NCI-H345 treated with DMSO at 0.1 percent for 48 hours (cell line): ENCODE measurements at regions not wholly inside any gene's neighbourhood (a gene's known extent, or its start where the extent isn't known, plus 50 kb on each side); places are given as distances from the start of the nearest gene placed in this dataset.
"Not testable (repeated sequence)": the region's sequence is repeated elsewhere in the genome, so short reads cannot be mapped to it uniquely, and the experiment has no call there.

ENCODE experiments used
- DNase-seq: peaks from one replicate; lab custom pipeline; 2025; ENCODE audit not compliant: unreplicated experiment; lab: John Stamatoyannopoulos, UW

DNA sequence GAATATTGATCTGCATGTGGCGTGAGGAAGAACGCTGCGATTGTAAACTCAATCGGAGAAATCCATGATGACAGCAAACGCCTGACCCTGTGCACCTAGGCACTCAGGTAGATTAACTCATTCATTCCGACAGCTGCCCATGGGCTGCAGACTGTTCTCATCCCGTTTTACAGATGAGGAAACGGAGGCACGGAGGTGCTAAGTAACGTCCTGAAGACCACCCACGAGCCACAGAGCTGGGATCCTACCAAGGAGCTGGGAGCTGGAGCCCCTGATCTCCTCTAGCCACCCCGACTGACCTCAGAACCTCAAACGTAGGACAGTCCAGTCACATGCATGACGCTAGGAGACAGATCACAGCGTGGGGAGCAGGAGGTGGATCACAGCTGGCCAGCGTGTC lies 1092.7 kb downstream of the BRD1 start:
- no peak for DNase-seq

DNA sequence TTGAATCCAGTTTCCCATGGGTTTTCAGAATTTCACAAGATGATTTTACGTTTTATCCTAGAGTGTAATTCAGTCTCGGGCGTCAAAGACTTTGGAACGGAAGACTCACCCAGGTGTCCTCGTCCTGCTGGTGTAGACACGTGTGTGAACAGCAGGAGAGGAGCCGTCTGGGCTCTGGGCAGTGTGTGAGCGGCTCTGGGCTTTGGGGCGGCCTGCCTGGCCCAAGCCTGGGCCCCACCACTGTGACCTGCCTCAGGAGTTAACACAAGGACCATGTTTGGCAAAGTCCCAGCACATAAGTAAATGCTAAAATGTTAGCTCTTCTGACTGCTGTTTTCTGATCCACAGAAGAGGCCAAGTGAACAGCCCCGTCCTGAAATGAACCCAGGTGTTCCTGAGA lies 1093.3 kb downstream of the BRD1 start:
- DNase-seq: no peak

DNA sequence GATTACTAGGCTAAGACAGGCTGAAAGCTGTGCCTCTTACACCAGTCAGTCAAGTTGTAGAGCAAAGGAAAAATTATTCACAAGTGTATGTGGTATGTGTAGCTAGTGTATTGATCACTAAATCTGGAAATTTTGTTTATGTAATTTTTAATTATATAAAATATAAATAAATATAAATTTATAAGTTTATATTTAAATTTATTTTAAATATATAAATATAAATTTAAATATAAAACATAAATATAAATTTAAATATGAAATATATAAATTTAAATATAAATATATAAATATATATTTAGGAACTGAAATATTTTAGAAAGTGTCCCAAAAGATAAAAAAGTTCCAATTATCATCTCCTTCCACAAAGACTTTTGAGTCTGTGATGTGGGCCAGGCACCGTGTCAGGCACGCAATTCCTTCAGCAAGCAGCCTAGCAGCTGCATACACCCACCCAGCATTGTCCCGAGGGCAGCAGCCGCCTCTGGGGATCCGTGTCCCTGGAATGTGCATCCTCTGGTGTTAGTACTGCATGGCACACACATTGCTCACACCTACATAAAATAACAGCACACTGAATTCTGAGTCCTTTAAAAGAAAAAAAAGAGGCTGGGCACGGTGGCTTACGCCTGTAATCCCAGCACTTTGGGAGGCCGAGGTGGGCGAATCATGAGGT lies 1098.0 kb downstream of the BRD1 start:
- no peak for DNase-seq

DNA sequence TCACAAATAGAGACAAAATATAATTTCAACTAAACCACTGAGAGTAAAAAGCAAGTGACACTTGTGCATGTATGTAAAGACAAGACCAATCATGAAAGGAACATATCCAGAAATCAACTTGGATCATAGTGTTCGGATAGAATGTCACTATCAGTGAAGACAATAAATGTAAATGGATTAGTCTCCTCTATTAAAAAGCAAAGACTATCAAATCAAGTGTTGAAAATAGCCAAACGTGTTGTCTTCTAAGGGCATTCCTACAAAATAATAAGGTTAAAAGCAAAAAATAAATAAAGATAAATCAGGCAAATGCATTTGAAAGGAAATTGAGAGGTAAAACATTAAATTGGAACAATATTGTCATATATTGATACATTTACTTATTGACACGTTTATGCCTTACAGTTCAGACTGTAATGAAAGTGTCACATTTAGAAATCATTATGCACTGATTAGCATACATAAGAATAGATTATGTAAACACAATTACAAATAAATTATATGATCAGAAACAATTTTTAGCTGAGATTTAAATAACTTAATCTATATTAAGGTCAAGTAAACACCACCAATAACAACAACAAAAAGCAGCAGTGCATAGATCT lies 1100.1 kb downstream of the BRD1 start:
- DNase-seq: no peak

DNA sequence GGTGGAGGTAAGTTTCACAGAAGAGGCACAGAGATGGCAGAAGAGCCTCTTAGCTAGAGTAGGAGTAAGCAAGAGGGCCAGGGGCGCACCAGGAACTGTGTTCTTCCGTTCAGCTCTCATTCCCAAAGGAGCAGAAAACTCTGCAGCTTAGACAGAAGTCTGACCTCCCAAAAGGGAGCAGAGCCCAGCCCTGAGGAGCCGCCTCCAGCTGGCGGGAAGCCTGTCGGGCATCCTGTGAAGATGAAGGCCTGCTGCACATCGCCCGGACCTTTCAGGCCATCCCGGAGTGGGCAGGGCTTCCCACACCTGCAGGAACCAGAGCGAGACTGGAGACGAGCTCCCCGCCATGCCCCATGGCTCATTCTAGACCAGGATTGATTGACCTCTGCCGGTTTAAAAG lies 1102.8 kb downstream of the BRD1 start:
- DNase-seq: no peak

DNA sequence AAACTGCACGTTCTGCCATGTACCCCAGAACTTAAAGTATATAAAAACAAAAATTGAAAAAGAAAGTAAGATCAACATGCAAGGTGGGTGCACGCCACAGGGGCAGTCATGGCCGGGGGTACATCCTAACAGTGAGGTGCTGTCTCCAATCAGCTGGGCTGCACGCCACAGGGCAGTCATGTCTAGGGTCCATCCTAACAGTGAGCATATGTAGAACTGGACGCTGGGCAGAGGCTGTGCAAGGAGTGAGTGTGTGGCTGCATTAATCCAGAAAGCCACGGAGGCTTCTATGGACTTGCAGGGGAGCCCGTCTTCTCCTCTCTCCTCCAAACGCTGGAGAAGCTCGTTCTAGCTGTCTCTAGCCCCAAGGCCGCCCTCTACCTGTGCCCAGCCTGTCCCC lies 1105.0 kb downstream of the BRD1 start:
- no peak for DNase-seq

DNA sequence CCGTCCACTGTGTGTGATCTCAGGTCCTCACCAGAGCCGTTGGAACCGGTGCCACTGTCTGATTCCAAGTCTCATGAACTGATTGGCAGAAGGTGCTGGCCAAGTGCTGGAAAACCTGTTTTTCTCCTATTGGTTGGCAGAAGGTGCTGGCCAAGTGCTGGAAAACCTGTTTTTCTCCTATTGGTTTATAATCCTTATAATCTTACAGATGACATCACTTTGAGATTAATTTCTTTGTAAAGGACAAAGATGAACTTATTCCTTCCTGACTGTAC lies 1106.3 kb downstream of the BRD1 start:
- DNase-seq: no peak

DNA sequence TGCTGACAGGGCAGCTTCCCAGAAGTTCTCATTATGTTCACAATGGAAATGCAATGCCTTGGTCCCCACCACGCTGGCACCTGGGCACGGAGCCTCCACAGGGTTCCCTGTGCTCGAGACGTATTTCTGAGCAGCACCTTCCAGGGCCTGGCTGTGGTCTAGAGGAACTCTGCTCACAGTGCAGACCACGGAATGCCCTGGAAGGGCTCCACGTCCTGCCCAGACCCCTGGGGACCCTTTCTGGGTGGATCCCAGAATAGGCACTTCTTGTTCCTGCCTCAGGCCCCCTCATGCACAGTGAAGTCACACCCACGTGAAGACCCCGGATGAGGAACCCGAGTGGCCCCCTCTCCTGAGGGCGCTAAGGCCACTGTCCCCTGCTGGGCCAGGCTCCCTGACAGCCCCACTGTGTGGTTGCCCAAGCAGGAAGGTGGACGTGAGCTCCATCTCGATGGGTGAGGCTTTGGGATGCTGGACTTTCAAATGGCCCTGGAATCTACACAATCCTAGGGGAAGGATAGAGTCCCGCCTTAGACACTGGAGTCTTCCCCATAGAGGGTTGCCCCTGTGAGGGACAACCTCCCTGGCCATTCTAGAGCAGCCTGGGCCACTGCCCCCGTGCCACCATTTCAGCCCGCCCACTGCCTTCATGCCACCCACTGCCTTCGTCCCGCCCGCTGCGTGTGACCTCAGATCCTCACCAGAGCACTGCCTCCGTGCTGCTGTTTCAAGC lies 1106.8 kb downstream of the BRD1 start:
- no peak for DNase-seq

DNA sequence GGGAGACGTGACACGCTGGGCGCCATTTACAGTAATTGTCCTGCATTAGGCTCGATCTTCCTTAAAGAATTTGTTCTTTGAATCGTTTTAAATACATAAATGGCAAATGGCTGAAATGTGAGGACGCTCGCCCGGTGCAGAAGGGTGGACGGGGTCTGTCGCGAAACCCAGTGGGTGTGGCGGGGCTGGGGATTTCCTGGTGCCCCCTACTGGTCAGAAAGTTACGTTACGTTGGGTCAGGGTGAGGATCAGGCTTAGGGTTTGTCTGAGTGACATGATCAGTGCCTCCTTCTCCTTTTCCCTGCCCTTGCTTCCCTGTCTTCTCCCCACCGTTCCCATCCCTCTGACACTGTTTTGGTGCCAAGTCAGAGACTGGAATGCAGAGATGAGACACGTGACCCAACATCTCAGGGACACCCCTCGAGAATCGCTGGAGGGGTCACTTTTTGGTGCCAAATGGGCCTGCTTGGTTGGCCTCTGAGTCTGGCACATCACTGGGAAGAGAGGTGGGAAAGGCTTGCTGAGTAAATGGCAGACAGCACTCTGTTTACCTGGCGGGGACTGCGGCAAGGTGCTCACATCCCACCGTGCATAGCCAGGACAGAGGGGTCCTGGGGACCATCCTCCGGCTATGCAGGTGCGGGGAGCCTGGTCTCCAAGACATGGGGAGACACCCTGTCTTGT lies 1107.6 kb downstream of the BRD1 start:
- no peak for DNase-seq

DNA sequence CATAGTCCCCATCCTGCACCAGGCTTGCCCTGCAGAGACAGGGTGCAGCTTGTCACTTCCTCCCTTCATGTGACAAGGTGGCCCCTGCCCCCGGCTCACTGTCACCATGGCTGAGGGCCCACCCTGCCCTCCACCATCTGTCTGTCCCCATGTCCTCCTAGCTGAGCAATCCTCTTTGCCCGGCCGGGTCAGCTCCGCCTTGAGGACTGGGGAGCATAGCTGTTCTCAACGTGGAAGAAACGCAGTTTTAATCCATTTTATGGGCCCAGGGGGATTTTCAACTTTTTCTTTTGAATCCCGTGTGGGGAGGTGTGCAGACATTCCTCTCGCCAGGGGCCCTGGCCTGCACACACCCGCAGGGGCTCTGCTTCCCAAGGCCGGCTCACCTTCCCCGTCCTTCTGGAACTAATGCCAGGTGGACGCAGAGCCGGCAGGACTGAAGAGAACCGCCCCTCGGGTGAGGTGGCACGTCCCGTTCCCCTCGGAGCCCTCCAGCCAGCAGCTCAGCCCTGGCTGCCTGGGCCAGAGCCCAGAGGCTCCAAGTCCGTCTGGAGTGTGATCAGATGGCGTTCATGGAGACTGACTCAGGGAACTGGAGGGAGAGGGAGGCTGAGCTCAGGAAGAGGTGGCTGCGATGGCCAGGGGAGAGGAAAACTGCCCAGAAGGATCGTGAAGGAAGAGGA lies 1108.7 kb downstream of the BRD1 start:
- no peak for DNase-seq

DNA sequence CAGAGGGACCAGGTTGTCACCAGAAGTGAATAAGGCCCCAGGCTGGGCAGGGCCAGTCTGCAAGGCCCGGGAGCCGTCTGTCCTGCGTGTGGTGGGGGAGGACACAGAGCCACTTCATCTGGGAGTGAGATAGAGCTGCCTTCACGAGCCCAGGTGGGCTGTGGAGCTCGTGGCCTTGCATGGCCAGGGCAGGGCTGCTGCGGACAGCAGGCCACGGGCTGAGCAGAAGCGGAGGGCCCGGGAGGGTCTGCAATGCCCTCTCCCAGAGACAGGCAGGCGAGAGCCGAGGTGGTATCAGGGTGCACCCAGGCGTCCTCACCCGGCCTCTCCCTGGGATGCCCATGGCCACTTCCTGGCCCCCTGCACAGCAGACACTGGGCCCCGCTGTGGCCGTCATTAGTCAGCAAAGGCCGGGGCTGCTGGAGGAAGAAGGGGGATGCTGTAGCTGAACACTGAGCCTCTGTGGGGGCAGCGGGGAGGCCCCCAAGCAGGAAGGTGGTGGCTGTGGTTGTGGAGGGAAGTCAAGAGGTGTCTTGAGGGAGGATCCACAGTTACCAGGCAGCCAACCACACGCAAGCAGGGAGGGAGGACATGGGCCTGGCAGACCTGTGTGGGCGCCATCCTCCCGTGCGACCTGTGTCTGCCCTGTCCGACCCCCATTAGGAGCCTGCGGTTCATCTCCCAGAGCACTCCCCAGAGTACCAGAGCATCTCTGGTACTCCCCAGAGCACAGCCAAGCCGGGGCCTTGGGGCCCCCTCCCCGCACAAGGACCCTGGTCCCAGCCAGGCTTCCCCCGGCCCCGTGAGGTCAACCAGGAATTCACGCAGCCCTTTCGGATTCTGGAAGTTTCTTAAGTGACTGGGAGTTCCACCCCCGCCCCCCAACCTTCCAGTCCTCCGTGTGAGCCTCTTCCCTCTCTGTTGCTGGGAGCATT lies 1109.5 kb downstream of the BRD1 start:
- DNase-seq: no peak

DNA sequence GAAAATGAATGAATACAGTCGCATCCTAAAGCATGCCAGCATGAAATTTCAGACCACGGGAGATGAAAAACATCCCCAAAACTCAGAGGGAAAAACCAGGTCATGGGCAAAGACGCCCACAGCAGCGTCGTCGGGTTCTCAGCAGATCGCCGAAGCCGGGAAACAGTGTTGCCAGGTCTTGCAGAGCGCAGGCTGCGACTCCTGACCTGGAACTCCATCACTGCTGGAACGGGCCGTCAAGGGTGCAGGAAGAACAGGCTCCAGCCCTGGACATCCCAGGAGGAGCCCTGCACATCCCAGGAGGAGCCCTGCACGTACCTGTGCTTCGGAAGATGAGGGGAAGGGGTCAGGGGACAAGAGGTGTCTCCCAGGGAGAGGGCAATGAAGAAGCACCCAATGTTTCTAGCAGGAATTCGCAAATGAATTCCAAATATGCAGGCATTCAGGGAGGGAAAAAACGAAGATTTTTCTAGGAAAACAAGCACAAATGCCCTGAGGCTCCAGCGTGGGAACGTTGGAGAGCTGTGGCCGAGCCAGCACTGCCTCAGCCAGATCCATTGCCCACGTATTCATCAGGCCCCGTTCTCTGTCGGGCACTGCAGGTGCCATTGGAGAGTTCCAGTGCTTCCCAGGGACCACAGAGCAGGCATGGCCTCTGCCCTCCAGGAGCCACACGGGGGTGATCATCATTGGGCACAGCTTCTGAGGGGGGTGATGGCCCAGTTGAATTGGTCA lies 1110.4 kb downstream of the BRD1 start:
- DNase-seq: no peak

DNA sequence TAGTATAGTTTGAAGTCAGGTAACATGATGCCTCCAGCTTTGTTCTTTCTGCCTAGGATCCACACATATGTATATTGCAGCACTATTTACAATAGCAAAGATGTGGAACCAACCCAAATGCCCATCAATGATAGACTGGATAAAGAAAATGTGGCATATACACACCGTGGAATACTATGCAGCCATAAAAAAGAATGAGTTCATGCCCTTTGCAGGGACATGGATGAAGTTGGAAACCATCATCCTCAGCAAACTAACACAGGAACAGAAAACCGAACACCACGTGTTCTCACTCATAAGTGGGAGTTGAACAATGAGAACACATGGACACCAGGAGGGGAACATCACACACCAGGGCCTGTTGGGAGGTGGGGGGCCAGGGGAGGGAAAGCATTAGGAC lies 1111.5 kb downstream of the BRD1 start:
- not testable (repeated sequence) for DNase-seq

DNA sequence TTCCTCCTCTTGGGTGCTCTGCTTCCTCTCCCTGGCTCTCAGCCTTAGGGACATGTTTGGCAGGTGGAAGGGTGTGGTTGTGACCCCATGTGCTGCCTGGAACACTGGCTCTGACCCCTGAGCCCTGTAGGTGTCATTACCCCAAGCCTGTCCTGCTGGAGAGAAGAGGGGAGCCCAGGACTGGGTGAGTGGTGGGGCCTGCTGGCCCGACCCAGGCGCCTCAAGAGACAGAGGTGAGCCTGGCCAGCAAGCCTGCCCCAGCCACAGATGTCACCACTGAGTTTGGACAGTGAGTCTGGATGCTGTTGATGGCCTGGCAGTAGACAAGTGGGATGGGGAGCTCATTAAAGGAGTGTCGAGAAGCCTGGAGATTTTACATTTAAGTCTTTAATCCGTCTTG lies 1112.2 kb downstream of the BRD1 start:
- no peak for DNase-seq

DNA sequence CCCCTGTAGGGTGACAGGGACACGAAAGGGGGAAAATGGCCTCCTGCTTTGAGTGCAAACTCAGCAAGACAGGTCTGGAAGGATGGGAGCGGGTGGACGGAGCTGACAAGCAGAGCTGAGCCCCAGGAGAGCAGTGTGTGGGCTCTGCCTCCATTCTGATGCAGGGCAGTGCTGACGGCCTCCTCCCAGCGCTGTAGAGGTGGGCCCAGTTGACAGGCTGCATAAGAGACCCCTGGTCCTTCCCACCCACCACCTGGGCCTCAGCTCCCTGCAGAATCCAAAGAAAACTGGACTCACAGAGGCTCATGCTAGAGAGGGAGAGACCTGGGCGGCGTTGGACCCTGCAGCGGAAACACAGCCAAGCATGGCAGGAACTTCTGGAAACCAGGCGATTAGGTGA lies 1113.4 kb downstream of the BRD1 start:
- no peak for DNase-seq

DNA sequence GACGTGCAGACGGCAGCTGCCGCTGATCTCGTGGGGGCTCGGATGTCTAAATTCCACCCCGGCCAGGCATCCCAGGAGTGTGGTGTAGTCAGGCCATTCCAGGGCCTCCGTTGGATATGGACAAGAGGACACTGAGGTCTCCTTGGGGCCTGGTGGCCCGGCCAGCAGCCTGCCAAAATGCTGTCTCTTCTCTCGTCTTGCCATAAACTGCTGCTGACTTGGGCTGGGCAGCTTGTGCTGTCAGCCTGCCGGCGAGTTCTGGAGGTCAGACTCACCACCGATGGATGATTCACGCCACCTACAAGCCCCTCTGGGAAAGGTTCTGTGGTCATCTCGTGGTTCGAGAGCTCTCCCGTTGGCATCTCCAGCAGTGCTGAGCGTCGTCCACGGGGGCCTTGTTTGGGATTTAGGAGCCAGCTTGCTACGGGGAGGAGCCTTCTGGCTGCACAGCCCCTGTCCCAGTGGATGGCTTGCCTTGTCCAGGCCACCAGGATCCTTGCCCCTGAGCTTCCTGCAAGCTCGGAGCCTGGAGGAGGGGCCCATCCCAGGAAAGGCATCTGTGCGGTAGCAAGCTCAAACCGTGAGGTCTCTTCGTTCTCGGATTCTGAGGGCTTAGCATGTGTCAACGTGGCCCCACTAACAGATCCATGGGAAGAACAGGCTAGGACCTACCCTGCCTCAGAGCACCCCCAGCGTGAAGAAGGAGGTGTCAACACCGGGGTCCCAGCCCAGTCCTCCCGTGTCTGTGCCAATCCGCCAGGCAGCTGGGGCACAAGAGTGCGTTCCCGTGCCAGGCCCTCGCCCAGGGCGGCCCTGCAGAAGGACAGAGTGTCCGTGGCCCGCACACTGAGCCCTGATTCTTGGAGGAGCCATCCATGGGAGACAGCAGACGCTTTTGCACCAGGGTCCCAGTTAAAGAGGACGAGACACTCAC lies 1114.1 kb downstream of the BRD1 start:
- no peak for DNase-seq

DNA sequence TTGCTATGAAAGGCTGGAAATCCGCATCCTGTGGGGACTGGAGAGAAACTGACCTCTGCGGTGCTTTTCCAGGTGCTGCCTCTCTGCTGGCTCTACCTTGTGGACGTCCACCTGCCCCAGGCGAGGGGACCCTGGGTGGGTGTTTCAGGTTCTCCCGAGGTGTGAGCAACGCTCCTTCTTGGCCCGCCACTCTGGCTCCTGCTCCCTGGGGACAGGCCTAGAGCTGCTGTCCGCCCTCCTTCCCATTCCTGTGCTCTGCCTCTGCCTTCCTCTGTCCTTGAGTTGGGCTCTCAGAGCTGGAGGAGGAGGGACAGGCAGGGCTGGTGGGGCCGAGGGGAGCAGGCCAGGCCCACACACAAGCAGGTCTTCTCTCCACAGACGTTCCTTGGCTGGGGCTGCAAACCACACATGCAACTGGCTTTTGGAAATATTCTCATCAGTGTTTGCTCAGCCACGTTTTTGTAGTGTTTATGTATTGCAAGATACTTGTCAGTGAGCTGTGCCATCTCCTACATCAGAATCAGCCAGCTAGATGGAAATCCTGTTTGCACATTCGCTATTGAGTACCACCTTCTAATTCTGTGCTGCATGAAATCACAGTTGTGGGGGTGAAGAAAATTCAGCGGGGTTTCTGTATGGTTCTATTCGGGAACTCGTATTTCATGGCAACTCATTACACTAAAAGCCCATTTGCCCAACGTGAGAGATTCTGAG lies 1115.0 kb downstream of the BRD1 start:
- no peak for DNase-seq

DNA sequence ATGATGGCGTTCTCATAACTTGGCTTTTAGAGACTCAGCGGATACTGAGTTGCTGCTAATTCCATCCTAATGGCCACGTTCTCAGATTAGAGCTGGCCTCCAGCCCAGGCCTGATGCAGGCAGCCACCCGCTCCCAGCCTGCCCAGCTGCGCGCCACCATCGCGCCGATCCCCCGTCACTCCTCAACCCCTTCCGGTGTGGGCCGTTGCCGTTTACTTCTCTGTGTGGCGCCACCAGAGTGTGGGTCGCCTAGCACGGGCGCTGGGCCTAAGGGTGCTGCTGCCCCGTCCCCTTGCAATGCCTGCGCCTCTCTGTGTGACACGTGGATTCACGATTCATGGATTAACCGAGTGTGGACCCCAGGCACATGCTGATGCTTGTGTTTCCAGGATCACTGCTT lies 1116.0 kb downstream of the BRD1 start:
- no peak for DNase-seq
